Astrocyte (in vitro differentiated cells and primary cell): ENCODE measurements at regions not wholly inside any gene's neighbourhood (a gene's known extent, or its start where the extent isn't known, plus 50 kb on each side); places are given as distances from the start of the nearest gene placed in this dataset.

ENCODE experiments used
- DNase-seq: peaks from one replicate; pipeline ENCODE4 v3.0.0-alpha.2; 2010; ENCODE audit warnings: low read depth
- FAIRE-seq: peaks from 2 replicates; lab custom pipeline; 2011; peaks lifted over from hg19 to GRCh38; lab: Jason Lieb, UNC
- H2AFZ ChIP-seq: 2 replicates; pipeline ENCODE4 v1.6.0; 2012; ENCODE audit warnings: low read depth, low read length, inconsistent platforms
- H3K27ac ChIP-seq: 2 replicates; pipeline ENCODE4 v1.5.1; 2011; ENCODE audit warnings: low read depth, low read length, inconsistent platforms
- H3K27me3 ChIP-seq: 2 replicates; pipeline ENCODE4 v1.6.0; 2011; ENCODE audit warnings: low read length, inconsistent platforms; ENCODE audit not compliant: insufficient read depth
- H3K36me3 ChIP-seq: 2 replicates; pipeline ENCODE4 v1.5.1; 2011; ENCODE audit warnings: low read length, inconsistent platforms; ENCODE audit not compliant: insufficient read depth
- H3K4me1 ChIP-seq: 2 replicates; pipeline ENCODE4 v1.5.1; 2011; ENCODE audit warnings: low read length, inconsistent platforms; ENCODE audit not compliant: insufficient read depth
- H3K4me2 ChIP-seq: 2 replicates; pipeline ENCODE4 v1.6.0; 2012; ENCODE audit warnings: low read length, inconsistent platforms
- H3K4me3 ChIP-seq: 2 replicates; pipeline ENCODE4 v1.5.1; 2011; ENCODE audit warnings: low read depth, mild to moderate bottlenecking, low read length, inconsistent platforms; ENCODE audit not compliant: insufficient read depth
- H3K79me2 ChIP-seq: 2 replicates; pipeline ENCODE4 v1.6.0; 2012; ENCODE audit warnings: mild to moderate bottlenecking, low read length, inconsistent platforms; ENCODE audit not compliant: insufficient read depth
- H3K9ac ChIP-seq: 2 replicates; pipeline ENCODE4 v1.6.0; 2012; ENCODE audit warnings: mild to moderate bottlenecking, low read length, inconsistent platforms
- H3K9me3 ChIP-seq: 2 replicates; pipeline ENCODE4 v1.5.1; 2012; ENCODE audit warnings: low read depth, mild to moderate bottlenecking, low read length, inconsistent platforms; ENCODE audit not compliant: insufficient read depth
- H4K20me1 ChIP-seq: 2 replicates; pipeline ENCODE4 v1.6.0; 2012; ENCODE audit warnings: low read length, inconsistent platforms; ENCODE audit not compliant: insufficient read depth
- H3K27ac Mint-ChIP-seq: one replicate; pipeline ENCODE4 v1.8.0; 2021; ENCODE audit warnings: mild to moderate bottlenecking, mixed read lengths; ENCODE audit not compliant: unreplicated experiment
- H3K27me3 Mint-ChIP-seq: one replicate; pipeline ENCODE4 v1.8.0; 2021; ENCODE audit warnings: low read depth, mixed read lengths; ENCODE audit not compliant: unreplicated experiment
- H3K36me3 Mint-ChIP-seq: one replicate; pipeline ENCODE4 v1.8.0; 2021; ENCODE audit warnings: low read depth, mixed read lengths; ENCODE audit not compliant: unreplicated experiment
- H3K4me1 Mint-ChIP-seq: one replicate; pipeline ENCODE4 v1.8.0; 2021; ENCODE audit warnings: low read depth, mixed read lengths; ENCODE audit not compliant: unreplicated experiment
- H3K4me3 Mint-ChIP-seq: one replicate; pipeline ENCODE4 v1.8.0; 2021; ENCODE audit warnings: mild to moderate bottlenecking, moderate library complexity, mixed read lengths; ENCODE audit not compliant: unreplicated experiment
- H3K9me3 Mint-ChIP-seq: one replicate; pipeline ENCODE4 v1.8.0; 2021; ENCODE audit warnings: mild to moderate bottlenecking, mixed read lengths; ENCODE audit not compliant: unreplicated experiment
- CTCF ChIP-seq: IDR thresholded peaks from 2 replicates; pipeline ENCODE4 v1.5.1; 2011; ENCODE audit warnings: low read depth, mild to moderate bottlenecking, inconsistent platforms, low read length, moderate library complexity; ENCODE audit not compliant: insufficient read depth
- EZH2 ChIP-seq: IDR thresholded peaks from 2 replicates; pipeline ENCODE4 v1.6.1; 2012; ENCODE audit warnings: mild to moderate bottlenecking, low read length, inconsistent platforms; ENCODE audit not compliant: insufficient read depth

DNA sequence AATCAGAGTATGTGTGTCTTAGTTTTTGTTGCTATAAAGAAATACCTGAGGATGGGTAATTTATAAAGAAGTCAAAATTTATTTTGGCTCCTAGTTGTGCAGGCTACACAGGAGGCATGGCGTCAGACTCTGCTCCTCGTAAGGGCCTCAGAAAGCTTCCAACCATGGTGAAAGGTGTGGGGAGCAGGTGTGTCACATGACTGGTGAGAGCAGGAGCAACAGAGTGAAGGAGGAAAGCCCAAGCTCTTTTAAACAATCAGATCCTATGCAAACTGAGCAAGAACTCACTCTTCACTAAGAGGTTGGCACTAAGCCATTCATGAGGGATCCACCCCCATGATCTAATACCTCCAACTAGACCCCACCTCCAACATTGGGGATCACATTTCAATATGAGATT, 1524.3 kb downstream of the HACE1 start:
- FAIRE-seq (no peak), DNase-seq (no peak)
- Mint-ChIP-seq H3K27ac (no peak overlapping the region), H3K4me1 (no peaks in the 10 kb centered on the region), H3K36me3 (no peaks in the 10 kb centered on the region), H3K9me3 (no peaks in the 10 kb centered on the region), H3K4me3 (no peak overlapping the region), H3K27me3 (no peaks in the 10 kb centered on the region)
- Histone ChIP-seq H3K9me3 (no peaks in the 10 kb centered on the region), H3K27me3 (no peaks in the 10 kb centered on the region), H3K4me1 (no peaks in the 10 kb centered on the region), H2AFZ (no peak overlapping the region), H4K20me1 (no peaks in the 10 kb centered on the region), H3K4me2 (no peak overlapping the region), H3K9ac (no peak overlapping the region), H3K27ac (no peak overlapping the region), H3K4me3 (no peak overlapping the region), H3K36me3 (no peaks in the 10 kb centered on the region), H3K79me2 (no peaks in the 10 kb centered on the region)
- TF ChIP-seq EZH2 (no peak), CTCF (no peak)

GRCh38 chr6:103326760-103327757, 1532.7 kb downstream of the HACE1 start:
- Histone ChIP-seq H3K27ac (no peak overlapping the region), H3K27me3 (no peaks in the 10 kb centered on the region)
- no peaks in the 10 kb centered on the region for H3K27me3 Mint-ChIP-seq

More at GRCh38 chr6:103326760-103327757, 1532.7 kb downstream of the HACE1 start:
- no peak overlapping the region for H3K4me2 ChIP-seq
- DNase-seq (no peak), FAIRE-seq (no peak)
- H3K9ac ChIP-seq = no peak overlapping the region
- Mint-ChIP-seq H3K27ac (no peak overlapping the region), H3K4me3 (no peak overlapping the region), H3K9me3 (no peaks in the 10 kb centered on the region), H3K4me1 (peaks cover 3% of the 10 kb centered on the region), H3K36me3 (no peaks in the 10 kb centered on the region)
- no peaks in the 10 kb centered on the region for H3K79me2 ChIP-seq
- H3K4me1 ChIP-seq = no peaks in the 10 kb centered on the region
- H3K4me3 ChIP-seq = no peak overlapping the region
- no peaks in the 10 kb centered on the region for H4K20me1 ChIP-seq
- H3K9me3 ChIP-seq = no peaks in the 10 kb centered on the region
- no peaks in the 10 kb centered on the region for H3K36me3 ChIP-seq
- no peak overlapping the region for H2AFZ ChIP-seq
- TF ChIP-seq EZH2 (no peak), CTCF (no peak)
